GM19240 (cell line): ENCODE measurements at regions not wholly inside any gene's neighbourhood (a gene's known extent, or its start where the extent isn't known, plus 50 kb on each side); places are given as distances from the start of the nearest gene placed in this dataset.

Source experiments
- DNase-seq: peaks from one replicate; pipeline ENCODE4 v3.0.0; 2011; ENCODE audit warnings: low spot score; ENCODE audit not compliant: insufficient read length

- no peak for DNase-seq
Measured at GRCh38 chr3:40593351-40593750, 68.6 kb downstream of the ZNF621 start.

DNA sequence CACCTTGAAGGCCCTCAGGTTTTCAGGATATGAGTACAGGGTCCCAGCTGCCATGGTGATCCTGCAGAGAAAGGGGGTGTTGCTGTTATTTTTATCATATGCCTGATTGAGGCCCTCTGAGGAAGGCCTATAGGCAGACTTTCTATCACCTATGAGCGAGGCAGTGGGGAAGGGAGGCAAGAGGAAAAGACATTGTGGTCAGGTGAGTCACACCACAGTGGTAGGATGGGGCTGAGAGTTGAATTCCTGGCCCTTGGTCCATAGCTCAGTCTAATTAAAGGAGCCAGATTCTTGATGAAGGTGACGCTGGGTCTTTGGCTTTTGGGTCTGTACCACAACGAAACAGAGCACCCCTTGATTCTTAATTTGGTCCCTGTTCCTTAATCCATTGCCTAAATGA, 72.7 kb downstream of the ZNF621 start:
- DNase-seq: no peak

GRCh38 chr3:40598338-40598737, 73.6 kb downstream of the ZNF621 start:
- DNase-seq: no peak

- no peak for DNase-seq
Measured at GRCh38 chr3:40598962-40599361, 74.2 kb downstream of the ZNF621 start.

DNA sequence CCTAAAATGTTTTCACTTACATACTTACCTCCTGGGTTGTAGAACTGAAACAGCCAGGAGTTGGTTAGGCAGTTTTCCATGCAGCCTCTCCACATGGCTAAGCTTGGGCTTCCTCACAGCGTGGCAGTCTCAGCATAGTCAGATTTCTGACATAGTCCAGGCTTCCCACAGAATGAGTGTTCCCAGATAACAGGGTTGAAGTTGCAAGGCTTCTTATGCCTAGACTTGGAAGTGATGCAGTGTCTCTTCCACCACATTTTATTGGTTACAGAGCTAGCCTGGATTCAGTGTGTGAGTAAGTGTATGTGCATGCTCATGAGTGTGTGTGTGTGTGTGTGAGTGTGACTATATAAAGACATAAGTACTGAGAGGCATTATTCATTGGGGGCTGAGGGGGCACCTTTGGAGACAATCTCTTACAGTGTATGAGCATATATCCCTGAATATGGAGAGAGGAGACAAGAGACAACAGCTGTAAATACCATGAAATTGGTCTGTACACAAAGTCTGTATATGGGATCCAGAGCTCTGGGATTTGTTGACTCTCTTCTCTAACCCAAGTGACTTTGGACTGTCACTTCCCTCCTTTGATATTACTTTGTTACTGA, 78.1 kb downstream of the ZNF621 start:
- no peak for DNase-seq

- no peak for DNase-seq
Measured at GRCh38 chr3:40605960-40606359, 81.2 kb downstream of the ZNF621 start.

GRCh38 chr3:40608091-40608490, 83.3 kb downstream of the ZNF621 start:
- no peak for DNase-seq

DNA sequence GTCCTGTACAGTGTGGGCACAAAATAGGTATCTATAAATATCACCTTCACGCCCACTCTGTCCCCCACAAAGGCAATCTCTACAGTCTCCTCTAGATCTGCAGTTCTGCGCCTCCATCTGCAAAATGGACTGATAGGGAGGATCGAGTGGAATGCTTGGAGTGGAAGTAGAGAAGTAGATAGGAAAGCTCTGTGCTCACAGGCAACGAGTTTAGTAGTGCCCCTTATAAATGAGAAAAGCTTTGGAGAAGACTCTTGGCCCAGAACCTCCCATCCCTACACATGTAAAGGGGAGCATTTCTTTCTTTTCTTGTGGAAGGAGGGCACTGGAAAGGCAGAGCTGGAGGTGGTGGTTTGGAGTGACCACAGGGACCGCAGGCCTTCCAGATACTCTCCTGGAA, 88.5 kb downstream of the ZNF621 start:
- DNase-seq: no peak

DNA sequence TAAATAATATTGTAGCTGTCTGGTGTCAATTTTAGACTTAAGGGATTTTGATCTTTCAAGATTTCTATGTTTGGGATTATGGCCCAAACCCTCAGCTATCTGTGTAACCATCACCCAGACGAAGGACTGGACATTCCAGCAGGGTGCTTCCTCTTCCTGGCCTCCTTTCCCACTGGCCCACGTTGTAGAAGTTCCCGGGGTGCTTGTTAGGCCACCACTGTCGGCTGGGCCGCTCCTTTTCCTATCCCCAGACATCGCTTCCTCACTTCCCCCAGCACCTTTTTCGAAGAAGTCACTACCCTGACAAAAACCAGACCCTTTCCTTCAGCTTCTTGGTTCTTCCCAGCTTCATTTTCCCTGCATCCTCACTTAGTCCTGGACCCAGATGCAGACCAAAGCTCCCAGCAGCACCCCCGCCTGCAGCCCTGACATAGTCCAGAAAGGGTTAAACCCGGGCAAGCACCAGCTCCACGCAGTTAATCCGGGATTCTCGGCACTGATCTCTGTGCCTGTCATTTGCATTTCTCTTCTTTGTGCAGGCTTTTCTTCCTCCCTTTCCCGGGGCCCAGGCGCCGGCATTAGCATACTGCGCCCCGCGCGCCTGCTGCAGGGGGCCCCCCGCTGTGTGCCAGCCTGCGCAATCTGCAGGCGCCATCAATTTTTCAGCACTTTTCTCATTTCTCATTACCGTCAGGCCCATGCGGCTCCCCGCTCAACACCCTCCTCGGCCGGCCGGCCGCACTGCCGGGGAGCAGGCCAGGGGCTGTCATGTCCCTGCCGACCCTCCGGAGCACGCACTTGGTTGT, 90.6 kb downstream of the ZNF621 start:
- no peak for DNase-seq

DNA sequence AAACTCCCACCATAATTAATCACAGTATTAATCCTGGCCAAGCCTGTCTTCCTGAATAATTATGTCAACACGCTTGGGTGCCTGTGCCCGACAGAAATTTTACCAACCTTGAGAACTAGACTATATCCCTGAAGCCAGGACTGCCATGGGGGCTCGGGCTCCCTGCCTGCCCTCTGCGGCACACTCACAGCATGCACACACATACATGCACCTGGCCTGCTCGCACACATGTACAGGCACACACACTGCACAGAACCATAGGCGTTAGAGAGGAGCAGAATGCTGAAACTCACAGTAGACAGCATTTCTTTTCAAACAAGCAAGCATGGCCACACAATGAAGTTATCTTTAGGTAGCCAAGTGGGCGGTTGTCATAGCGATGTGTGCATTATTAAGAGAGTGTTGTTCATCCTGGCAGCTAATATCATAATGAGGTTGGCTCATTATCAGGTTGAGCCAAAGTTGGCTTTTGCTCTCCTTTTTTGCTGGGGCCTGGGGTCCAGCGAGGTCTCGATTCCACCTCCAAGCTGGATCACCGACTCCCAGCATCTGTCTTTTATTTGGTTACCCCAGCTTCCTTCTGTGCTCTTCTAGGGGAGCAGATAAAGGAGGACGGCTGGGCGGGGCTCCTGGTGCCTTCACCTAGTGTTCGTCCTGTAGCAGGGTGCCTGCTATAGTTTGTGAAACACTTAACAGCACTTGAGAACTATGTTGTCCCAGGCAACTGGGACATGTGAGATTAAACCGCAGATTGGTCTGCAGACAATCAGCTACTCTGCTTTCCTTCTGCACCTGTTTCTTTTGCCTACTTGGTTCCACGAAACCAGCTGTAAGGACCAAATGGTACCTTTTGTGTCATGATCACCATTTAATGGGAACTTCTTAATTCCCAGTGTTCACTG, 91.4 kb downstream of the ZNF621 start:
- DNase-seq: no peak

GRCh38 chr3:40617084-40617483, 92.3 kb downstream of the ZNF621 start:
- DNase-seq: no peak

DNA sequence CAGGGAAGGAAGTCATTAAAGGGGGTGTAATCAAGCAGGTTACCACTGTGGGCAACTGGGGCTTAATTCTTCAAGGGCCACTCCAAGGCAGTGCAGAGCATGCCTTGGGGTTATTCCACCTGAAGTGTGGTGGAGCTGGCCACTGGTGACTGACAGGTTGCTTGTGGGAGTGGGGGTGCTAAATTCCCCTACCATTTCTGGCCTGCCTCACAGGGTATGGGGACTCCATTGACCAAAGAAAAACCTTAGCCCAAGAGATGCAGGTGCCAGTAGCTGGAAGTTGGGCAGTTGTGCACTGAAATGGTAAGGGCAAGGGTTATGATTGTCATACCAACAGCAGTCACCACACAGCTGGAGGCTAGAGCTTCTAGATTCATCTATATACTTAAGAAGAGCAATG, 93.4 kb downstream of the ZNF621 start:
- DNase-seq: no peak

DNA sequence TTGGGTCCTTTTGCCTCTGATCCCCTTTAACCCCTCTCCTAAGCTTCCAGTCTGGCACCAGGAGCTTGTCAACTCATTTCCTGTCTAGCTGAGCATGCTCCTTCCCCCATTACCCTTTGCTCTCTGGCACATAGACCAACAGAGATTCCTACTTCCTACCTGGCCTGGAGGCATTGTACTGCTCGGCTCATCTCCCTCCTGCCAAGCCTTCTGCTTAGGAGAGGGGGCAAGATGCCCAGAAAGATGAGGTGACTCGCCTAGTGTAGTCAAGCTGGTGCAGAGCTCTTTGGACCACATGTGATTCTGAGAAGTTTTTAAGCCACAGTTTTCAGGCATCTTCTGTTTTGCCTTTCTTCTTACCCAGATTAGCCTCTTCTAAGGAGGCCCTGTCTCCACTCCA, 95.4 kb downstream of the ZNF621 start:
- DNase-seq: no peak

DNA sequence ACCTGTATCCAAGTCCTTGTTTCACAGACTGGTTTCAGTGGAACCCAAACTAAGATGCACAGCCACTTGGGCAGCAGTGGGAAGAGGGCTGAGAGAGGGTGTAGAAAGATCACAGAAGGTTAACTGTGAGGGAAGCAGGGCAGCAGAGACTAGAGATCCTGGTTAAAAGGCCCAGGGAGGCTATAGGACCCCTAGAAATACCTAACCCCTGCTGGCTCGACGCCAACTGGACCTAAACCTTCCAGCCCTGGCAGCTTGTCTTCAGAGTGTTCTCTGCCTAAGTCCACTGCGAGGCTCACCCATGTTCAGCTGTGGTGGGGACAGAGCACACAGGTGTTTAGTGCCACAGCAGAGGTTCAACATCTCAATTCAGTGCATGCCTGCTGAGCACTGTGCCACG, 96.5 kb downstream of the ZNF621 start:
- no peak for DNase-seq

DNA sequence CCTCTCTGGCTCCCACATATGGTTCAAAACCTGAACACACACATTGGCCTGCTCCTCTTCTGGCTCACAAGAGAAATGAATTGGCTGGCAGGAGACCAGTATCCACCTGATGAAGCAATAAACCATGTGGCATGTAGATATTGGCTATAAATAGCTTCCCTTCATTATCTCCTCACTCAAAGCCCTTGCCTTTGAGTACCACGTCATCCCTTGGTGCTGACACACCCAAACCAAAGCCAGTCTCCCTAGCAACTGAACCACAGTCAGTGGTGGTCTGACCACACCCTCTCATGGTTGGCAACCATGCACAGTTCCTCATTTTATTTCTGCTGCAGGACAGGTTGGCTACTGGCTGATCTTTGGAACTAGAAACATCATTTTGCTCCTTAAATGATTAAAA, 98.8 kb downstream of the ZNF621 start:
- no peak for DNase-seq

DNA sequence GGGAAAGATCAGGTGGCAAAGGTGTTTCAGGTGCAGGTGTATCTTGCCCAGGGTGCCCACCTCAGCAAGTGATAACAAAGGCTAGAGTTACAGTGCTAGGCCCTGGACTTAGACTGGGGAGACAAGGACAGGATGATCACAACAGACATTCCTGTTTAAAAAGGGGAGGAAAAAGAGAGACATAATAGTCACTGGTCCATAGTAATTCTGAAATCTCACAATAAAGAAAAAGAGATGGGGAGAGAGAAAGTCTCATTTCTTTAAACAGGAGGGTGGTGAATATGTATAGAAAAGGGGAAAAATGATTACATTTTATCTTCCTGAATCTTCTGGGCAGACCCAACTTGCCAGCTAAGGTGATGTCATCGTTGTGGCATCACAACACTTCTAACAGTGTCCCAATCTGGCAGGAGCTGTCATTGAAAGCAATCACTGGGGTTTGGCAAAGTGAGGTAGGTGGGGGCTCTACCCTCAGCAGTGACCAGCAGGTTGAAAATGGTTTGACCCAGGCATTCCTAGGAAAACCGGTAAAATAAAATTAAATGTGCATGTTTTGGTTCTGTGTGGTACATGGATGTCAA, 99.5 kb downstream of the ZNF621 start:
- DNase-seq: no peak

DNA sequence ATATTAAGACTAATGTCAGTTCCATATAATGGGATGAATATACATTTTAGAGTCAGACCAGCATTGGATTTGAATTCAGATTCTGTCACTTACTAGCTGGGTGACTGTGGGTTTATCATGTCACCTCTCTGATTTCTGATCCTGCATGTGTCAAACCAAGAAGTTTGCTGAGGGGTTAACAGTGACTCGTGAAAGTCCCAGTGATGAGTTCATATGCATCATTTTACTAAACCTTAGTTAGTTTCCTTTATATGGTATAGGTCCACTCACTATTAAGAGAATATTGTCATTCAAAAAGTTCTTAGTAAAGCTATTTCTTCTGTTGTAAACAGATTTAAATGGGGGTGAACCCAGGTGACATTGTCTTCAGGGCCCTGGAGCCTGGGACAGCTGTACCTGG, 102.3 kb downstream of the ZNF621 start:
- no peak for DNase-seq

GRCh38 chr3:40628984-40629383, 104.2 kb downstream of the ZNF621 start:
- DNase-seq: no peak

- DNase-seq: no peak
Measured at GRCh38 chr3:40631341-40631995, 106.7 kb downstream of the ZNF621 start.

DNA sequence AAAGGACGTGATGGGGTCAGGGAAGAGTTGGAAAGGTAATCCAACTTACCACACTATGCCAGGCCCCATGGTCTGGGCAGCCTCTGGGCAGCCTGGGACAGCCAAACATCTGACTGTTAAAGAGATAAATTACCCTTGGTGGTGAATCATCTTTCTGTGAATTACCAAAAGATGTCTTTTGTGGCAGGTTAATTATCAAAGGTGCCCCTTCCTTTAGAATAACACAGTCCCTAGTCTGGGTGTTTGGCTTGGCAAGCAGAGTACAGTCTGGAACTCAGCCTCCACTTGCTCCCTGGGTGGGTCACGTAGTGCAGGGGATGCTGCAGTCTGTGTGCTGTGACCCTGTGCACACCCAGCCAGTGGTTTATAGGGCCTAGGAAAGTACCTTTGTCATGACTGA, 113.1 kb downstream of the ZNF621 start:
- DNase-seq: no peak

- no peak for DNase-seq
Measured at GRCh38 chr3:40639006-40639405, 114.2 kb downstream of the ZNF621 start.
